NCI-H2081 (cell line): ENCODE measurements at regions not wholly inside any gene's neighbourhood (a gene's known extent, or its start where the extent isn't known, plus 50 kb on each side); places are given as distances from the start of the nearest gene placed in this dataset.
"Not testable (repeated sequence)": the region's sequence is repeated elsewhere in the genome, so short reads cannot be mapped to it uniquely, and the experiment has no call there.

Source experiments
- DNase-seq, 2 experiments: peaks; one replicate each; lab custom pipeline; 2025; lab: John Stamatoyannopoulos, UW

DNA sequence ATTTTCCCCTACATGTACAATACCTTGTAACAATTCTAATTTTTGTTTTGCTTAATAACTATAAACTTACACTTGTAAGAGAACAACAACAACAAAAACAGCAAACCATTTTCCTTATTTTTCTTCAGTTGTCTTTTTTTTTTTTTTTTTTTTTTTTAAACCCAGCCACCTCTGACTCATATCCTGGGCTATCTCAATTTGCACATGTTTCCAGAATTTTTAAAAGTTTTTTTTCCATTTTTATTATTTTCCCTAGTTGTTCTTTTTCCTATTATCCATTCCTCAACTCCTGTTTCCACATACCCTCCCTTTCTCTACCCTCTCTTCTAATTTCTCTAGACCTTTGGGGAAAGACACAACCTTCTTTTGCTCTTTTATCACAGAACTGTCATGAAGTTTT lies 112.5 kb downstream of the EFEMP1 start:
- no peak for DNase-seq

DNA sequence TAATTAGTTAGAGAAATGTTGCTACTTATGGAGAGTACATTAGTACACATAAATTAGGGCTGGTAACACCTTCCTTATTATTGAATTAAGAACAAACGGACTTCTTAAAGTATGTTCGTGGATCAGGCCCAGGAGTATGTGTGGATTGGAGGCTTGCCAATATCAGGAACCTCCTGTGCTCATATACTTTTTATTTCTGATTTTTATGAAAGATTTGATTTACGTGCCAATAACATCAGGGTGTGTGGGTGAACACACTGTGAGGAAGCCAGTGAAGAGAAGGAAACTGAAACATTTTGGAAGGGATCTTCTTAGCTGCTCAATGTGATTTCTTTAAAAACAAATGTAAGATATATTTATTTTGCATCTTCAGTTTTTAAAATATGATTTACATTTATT lies 113.0 kb downstream of the EFEMP1 start:
- no peak for DNase-seq

DNA sequence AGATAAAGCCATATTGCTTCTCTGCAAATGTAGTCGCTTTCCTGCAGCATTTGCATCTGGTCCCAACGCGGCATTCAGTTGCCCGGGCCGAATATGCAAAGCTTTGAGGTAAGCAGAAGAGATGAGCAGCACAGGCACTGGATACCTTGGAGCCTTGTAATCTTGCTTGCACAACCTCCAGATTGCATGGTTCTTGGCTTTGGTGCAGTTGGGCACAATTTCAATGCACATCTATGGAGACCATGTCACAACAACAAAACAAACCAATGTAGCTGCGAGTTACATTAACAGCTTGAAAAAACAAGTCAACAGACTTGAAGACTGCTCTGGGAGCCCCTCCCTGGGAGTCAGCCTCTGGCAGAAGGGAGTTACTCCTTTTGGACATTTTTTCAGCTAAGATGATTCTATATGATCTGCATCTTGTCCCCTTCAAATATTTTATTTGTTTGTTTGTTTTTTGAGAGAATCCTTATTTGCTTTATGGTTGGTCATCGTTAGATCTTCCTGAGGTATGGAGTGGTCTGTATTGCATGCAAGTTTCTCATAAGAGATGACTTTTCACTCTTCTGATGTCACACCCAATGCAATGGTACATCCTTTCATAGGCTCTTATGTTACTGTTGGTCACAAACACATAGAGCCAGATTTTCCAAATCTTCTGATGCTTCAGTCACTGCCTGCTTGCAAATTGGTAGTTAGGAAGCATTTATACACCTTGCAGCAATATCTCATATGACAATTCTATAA lies 113.5 kb downstream of the EFEMP1 start:
- no peak for DNase-seq

DNA sequence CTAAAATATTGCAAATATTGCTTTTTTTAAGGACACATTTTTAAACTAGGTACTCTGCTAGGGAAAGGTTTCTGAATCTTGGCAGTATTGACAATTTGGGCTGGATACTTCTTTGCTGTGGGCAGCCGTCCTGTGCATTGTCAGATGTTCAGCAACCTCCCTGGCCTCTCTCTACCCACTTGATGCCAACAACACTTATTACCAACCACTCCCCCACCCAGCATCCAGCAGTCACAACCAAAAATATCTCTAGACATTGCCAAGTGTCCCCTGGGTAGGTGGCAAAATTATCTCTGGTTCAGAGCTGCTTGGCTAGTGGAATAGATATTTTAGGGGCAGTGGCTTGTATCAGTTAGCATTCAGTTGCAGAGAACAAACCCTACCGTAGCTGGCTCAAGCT lies 114.3 kb upstream of the PNPT1 start:
- DNase-seq: no peak

DNA sequence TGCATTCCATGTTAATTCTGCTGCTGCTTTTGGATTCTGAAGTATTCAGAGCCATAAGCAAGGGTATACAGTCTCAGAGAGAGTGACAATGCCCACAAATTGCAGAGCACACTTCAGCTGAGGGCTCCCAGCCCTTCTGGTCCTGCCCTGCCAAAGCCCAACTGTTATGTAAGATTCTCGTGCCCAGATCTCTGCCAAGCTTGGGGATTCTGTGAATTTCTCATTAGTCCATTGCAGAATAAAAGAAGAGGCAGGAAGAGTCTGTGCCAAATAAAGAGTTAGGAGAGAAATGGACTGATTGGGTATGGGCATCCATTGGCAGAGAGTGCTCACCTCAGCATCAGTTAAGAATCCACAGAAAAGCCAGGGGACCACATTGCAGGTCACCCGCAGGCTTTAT lies 112.0 kb upstream of the PNPT1 start:
- DNase-seq: no peak

DNA sequence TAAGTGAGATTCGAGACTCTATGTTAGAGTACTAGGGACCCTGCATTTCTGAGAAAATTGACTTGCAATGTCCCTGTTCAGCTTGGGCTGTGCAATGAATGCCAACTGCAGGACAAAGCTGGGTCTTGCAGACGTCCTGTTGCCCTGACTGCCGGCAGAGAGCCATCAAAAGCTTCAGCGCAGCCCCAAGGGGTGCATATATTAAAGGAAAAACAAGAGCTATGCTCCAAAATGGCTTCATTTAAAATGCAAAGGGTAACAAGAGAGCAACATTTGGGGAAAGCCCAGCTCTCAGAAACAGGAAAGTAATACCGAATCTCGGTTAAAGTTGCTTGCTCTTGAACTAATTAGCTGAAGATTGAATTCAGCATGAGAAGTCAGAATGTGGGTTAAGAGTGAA lies 110.9 kb upstream of the PNPT1 start:
- DNase-seq: no peak

DNA sequence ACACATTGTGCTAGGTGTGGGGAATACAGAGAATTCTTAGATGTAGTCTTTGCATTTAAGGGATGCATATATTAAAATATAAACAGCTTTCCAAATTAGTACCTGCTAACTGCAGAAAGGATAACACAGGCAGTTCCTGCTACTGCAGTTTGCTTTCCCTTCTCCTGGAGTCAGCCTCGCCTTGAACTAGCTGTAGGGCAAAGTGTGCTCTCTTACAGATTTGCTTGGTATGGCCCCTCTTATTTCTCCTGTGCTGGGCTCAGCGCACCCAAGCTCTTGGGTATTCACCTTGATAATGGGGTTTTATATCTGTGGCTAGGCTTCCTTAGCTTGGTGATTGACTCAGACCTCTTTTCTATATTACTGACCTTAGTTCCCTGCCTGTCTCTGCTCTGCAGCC lies 108.4 kb upstream of the PNPT1 start:
- no peak for DNase-seq

DNA sequence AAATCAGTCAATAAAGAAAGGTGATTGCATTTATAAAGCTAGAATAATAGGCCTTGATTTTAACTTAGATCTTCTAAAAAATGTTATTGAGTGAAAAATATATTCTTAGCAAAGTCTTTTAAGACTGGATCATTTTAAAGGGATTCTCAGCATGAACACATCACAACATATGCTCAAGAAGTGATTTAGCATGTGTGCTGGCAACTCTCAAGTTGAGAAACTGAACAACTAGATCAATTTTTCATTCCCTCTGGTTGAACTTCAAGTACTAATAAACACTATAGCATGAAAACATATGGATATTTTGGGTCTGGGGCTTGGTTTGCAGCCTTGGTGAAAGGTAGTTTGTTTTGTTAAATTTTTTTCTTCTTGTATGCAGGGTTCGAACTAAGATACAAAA lies 107.8 kb upstream of the PNPT1 start:
- no peak for DNase-seq

DNA sequence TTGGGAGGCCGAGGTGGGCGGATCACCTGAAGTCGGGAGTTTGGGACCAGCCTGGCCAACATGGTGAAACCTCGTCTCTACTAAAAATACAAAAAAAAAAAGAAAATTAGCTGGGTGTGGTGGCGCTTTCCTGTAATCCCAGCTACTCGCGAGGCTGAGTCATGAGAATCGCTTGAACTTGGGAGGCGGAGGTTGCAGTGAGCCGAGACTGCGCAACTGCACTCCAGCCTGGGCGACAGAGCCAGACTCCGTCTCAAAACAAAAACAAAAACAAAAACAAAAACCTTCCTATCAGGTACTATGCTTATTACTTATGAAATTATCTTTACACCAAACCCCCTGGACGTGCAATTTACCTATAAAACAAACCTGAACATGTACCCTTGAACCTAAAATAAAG lies 106.0 kb upstream of the PNPT1 start:
- not testable (repeated sequence) for DNase-seq

DNA sequence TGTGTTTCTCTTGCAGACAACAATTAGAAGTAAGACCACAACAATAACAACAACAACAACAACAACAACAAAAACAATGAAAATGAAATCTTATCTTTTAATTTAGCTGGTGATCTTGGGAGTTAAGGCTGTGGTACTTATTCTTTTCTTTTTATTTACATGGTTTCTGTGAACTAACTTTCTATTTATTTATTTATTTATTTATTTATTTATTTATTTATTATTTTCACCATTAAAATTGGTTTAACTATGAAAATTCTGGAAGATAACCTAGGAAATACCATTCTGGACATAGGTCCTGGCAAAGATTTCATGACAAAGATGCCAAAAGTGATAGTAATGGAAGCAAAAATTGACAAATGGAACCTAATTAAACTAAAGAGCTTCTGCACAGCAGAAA lies 102.5 kb upstream of the PNPT1 start:
- DNase-seq: no peak

DNA sequence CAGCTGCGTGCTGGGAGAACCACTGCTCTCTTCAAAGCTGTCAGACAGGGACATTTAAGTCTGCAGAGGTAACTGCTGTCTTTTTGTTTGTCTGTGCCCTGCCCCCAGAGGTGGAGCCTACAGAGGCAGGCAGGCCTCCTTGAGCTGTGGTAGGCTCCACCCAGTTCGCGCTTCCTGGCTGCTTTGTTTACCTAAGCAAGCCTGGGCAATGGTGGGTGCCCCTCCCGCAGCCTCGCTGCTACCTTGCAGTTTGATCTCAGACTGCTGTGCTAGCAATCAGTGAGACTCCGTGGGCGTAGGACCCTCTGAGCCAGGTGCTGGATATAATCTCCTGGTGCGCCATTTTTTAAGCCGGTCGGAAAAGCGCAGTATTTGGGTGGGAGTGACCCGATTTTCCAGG lies 100.0 kb upstream of the PNPT1 start:
- DNase-seq: not testable (repeated sequence)

DNA sequence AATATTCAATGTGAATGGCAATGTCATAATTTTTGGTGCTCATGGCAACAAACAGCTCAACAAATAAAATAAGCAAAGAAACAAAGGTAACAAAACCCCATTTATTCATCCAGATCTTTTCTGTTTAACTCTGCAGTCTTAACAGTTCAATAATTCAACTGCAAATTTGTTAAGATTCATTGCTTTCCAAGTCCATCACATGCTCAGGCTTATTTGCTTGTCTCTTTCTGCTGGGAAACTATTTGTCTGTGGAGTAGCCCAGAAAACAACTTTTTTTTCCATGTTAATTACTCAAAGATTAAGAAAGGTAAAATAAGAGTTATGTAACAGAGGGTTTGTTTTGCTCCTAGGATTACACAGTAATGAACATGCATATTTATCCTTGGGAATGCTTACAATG lies 92.6 kb upstream of the PNPT1 start:
- no peak for DNase-seq

DNA sequence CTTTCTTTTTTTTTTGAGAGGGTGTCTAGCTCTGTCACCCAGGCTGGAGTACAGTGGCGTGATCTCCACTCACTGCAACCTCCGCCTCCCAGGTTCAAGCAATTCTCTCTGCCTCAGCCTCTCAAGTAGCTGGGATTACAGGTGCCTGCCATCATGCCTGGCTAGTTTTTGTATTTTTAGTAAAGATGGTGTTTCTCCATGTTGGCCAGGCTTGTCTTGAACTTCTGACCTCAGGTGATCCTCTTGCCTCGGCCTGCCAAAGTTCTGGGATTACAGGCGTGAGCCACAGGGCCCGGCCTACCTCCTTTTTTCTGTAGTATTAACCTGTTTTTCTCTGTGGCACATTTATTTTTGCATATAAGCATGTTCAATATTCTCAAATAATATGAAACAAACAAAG lies 90.1 kb upstream of the PNPT1 start:
- DNase-seq: not testable (repeated sequence)

DNA sequence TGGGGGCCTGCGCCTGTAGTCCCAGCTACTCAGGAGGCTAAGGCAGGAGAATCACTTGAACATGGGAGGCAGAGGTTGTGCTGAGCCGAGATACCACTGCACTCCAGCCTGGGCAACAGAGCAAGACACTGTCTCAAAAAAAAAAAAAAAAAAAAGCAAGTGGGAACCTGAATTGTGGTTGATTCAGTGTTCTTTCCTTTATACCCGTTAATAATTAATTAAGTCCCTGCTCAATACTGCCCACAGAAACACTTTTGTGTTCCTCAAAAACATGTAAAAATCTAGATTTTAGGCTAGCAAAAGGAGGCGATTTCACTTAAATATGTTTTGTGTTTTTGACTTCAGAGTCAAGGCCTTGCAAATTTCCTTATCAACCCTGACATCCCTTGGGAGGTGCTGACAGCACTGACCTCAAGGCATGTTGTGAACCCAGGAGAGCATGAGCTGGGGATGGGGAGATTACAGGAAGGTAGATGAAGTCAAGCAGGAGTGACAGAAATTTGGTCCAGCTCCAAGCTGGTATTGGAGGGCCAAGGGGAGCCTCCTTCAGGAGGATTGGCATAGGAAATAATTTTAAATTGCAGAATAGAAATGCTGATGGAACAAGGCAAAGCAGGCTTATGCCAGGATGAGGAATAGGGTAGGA lies 89.0 kb upstream of the PNPT1 start:
- DNase-seq: no peak

DNA sequence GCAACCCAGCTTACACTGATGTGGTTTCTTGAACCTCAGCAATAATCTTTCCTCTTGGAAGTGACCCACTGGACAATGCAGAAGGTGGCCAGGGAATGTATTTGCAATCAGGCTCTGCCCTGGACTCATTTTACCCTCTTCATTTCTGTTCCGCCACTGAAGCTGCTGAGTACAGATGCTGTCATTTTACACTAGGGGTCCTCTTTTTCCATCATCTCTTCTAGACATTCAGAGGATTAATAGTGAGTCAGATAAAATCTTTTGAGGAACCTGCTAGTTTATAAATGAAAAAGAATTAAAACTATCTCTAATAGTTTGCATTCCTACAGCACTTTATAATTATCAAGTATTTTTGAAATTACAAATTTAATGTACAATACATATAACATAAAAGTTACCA lies 87.9 kb upstream of the PNPT1 start:
- no peak for DNase-seq

DNA sequence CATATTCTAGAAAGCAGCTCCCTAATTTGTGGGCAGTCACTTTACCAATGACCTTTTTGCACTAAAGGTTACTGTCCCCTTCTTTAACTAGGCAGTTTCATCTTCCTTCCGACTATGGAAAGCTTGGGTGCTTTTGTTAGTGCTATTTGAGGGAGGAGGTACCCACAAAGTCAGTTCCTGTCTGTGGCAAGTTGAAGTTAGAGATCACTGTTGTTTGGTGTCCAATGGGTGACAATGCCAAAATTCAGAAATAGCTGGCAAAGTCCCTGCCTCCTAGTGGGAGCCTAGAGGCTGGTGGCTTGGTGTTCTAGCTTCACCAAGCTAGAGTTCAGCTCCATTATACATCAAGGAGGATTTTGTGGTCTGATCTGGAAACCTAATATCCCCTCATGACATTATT lies 87.1 kb upstream of the PNPT1 start:
- no peak for DNase-seq

DNA sequence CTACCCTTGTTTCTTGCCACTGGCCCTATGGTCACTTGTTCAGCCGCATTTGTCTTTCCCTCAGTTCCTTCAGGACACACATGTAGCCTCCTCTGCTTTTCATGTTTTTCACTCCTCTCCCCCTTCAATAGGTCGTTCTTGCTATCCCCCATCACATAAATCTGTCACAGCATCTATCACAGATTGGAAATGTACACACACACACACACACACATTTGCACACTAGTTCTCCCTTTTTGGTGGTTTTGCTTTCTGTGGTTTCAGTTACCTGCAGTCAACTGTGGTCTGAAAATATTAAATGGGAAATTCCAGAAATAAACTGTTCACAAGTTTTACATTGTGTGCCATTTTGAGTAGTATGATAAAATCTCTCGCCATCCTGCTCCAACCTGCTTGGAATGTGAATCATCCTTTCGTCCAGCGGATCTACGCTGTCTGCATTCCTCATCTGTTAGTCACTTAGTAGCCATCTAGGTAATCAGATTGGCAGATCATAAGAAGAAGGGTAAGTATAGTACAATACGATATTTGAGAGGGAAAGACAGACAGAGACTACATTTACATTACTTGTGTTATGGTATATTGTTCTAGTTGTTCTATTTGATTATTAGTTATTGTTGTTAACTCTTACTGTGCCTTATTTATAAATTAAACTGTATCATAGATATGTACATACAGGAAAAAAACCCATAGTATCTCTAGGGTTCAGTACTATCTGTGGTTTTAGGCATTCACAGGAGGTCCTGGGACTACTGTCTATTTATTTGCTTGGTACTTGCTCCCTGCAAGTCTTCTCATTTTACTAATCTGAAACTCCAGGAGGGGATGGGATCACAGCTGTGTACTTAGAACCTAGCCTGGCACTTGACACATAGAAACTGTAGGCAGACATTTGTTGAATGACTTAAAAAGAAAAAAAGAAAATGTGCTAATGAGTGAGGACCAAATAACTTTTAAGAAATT lies 86.1 kb upstream of the PNPT1 start:
- no peak for DNase-seq

DNA sequence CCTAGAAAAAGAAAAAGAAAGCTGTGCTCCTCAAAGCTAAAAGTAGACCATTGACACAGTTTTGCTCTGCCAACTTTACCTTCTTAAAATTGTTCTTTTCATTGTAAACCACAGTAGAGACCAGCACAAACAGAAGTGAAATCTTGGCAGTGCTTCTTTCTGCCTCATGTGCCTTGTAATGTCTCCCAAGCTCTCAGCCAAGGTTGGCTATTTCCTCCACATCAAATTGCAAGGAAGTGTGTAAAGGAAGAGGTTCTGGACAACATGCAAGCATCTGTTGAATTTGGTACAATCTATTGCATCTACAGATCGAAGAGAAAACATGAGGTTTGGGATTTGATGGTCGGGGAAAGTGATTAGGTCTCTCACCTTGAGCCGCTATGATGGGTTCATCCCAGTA lies 83.3 kb upstream of the PNPT1 start:
- DNase-seq: no peak

DNA sequence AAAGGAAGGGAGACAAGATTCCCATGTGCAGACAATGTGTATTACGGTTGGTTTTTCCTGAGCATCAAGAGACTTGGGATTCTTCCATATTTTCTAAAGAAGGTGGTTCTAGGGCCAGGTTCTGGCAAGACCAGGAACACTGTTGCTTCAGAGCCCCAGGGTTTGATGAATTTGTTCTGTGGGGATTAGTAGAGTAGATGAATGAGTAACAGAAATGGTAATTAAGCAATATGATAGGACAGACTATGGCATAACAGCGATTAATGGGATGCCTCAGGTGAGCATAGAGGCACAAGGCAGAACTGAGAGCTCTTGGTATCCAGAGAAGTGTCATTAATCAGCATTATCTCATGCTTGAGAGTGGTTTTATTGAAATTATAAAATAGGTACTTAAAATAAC lies 82.8 kb upstream of the PNPT1 start:
- no peak for DNase-seq

DNA sequence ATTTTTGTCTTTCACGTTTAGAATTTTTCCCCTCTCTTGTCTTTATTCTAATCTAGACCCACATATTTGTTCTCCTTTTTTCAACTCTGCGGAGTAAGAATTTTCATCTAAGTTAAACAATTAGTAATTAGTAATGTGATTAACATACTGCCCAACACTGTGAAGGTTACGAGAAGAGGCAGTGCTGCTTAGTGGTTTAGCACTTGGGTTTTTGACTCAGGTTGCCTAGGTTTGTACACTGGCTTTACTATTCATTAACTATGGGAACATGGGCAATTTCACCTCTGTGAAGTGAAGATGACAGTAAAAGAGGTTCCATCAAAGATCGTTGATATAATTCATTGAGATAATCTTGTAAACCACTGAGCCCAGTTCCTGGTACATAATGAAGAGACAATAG lies 82.2 kb upstream of the PNPT1 start:
- DNase-seq: no peak

DNA sequence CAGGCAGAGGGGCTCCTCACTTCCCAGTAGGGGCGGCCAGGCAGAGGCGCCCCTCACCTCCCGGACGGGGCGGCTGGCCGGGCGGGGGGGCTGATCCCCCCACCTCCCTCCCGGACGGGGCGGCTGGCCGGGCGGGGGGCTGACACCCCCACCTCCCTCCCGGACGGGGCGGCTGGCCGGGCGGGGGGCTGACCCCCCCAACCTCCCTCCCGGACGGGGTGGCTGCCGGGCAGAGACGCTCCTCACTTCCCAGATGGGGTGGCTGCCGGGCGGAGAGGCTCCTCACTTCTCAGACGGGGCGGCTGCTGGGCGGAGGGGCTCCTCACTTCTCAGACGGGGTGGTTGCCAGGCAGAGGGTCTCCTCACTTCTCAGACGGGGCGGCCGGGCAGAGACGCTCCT lies 80.0 kb upstream of the PNPT1 start:
- not testable (repeated sequence) for DNase-seq

DNA sequence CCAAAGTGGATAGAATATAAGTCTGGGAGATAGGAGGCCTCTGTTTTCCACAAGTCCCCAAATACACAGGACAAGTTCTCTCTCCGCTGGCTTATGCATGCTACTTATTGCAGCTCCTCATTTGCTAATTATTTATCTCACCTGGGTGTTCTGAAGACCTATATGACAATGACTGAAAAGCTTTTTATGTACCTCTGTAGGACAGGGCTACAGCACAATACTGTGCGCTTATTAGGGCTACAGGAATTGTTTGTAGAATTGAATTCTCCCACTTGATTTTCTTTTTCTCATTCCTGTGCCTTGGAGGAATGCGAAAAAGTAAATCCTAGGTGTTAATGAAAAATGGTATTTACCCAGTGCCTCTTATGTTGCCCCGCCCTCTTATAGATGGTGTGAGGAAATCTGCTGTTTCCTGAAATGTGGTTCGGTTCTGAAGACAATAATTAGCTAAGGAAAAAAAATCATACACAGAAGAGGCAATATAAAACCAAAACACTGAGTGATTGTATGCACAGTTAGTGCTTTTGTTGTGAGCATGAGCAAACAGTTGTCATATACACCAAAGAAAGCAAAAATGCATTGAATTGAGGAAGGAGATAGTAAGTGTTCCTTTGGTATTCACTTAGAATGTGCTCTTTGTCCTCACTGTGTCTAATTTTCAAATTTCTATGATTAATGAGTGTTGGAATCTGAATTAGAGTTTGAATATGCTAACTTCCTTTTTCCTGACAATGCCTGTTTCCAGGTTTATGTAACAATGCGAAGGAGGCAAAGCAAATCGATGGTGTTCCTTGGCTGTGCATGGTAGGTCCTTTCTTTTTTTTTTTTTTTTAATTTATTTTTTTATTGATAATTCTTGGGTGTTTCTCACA lies 78.7 kb upstream of the PNPT1 start:
- DNase-seq: no peak
